ENCODE measurements at regions not wholly inside any gene's neighbourhood (a gene's known extent, or its start where the extent isn't known, plus 50 kb on each side); places are given as distances from the start of the nearest gene placed in this dataset.

- ATAC-seq (no peak), DNase-seq (ENCODE audit: low read depth, low spot score) (no peak)
- ChIA-PET CTCF (no interaction called here), POLR2A (no interaction called here)
- 0 out of 2 replicates have a peak, but pooled peaks cover 4% of the 10 kb centered on the region for H3K9me3 ChIP-seq (ENCODE audit: control insufficient read depth, insufficient read depth, low read depth, low read length)
- in situ Hi-C loops (cut with HindIII; ENCODE audit: low pct_unique_long_range_greater_than_20kb, low sequenced_read_pairs) (no loop called here), intact Hi-C loops (cut with micrococcal nuclease; ENCODE audit: unreplicated experiment) (no loop called here)
- no peaks in the 10 kb centered on the region for H3K4me1 ChIP-seq (ENCODE audit: control insufficient read depth, insufficient read depth, low read length)
- no peak overlapping the region for H3K27ac ChIP-seq (ENCODE audit: low read length)
- no peaks in the 10 kb centered on the region for H3K36me3 ChIP-seq (ENCODE audit: control insufficient read depth, insufficient read depth, low read length)
- H3K4me3 ChIP-seq (ENCODE audit: low read depth in 2 of 2, low read length in 2 of 2) = no peak overlapping the region
- no TSS peak for BruUV-seq (replicated peaks)
- no peak for TF ChIP-seq SIN3A (IDR thresholded peaks at IDR 0.05; ENCODE audit: borderline replicate concordance, insufficient read depth, low read depth, low read length)
- no peak for TF ChIP-seq REST (IDR thresholded peaks at IDR 0.05; ENCODE audit: insufficient read depth in 1 of 2, low read depth in 2 of 2, low read length in 1 of 2)
- TF ChIP-seq, protein P1, sequence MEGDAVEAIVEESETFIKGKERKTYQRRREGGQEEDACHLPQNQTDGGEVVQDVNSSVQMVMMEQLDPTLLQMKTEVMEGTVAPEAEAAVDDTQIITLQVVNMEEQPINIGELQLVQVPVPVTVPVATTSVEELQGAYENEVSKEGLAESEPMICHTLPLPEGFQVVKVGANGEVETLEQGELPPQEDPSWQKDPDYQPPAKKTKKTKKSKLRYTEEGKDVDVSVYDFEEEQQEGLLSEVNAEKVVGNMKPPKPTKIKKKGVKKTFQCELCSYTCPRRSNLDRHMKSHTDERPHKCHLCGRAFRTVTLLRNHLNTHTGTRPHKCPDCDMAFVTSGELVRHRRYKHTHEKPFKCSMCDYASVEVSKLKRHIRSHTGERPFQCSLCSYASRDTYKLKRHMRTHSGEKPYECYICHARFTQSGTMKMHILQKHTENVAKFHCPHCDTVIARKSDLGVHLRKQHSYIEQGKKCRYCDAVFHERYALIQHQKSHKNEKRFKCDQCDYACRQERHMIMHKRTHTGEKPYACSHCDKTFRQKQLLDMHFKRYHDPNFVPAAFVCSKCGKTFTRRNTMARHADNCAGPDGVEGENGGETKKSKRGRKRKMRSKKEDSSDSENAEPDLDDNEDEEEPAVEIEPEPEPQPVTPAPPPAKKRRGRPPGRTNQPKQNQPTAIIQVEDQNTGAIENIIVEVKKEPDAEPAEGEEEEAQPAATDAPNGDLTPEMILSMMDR (IDR thresholded peaks at IDR 0.05) = no peak
- TF ChIP-seq TCF7L2 (IDR thresholded peaks at IDR 0.05; ENCODE audit: low read depth, low read length) = no peak
- TF ChIP-seq POLR2AphosphoS5 (IDR thresholded peaks at IDR 0.05; ENCODE audit: low read depth, low read length) = no peak
- H3K27me3 ChIP-seq (ENCODE audit: control insufficient read depth, insufficient read depth, low read length) = no peaks in the 10 kb centered on the region
Measured at GRCh38 chr1:164188497-164188896, 370.5 kb upstream of the PBX1 start.

GRCh38 chr1:164191191-164191590 lies 367.8 kb upstream of the PBX1 start:
- no peaks in the 10 kb centered on the region for H3K4me1 ChIP-seq (ENCODE audit: control insufficient read depth, insufficient read depth, low read length)
- ATAC-seq = no peak
- intact Hi-C loops (cut with micrococcal nuclease; ENCODE audit: unreplicated experiment) = no loop called here
- H3K27ac ChIP-seq (ENCODE audit: low read length) = no peak overlapping the region
- H3K27me3 ChIP-seq (ENCODE audit: control insufficient read depth, insufficient read depth, low read length) = no peaks in the 10 kb centered on the region
- in situ Hi-C loops (cut with HindIII; ENCODE audit: low pct_unique_long_range_greater_than_20kb, low sequenced_read_pairs) = no loop called here
- H3K36me3 ChIP-seq (ENCODE audit: control insufficient read depth, insufficient read depth, low read length) = no peaks in the 10 kb centered on the region
- ChIA-PET POLR2A (no interaction called here), CTCF (no interaction called here)
- H3K4me3 ChIP-seq (ENCODE audit: low read depth in 2 of 2, low read length in 2 of 2) = no peak overlapping the region
- no TSS peak for BruUV-seq (replicated peaks)
- TF ChIP-seq, protein P1 (IDR thresholded peaks at IDR 0.05) = no peak
- TF ChIP-seq POLR2AphosphoS5 (IDR thresholded peaks at IDR 0.05; ENCODE audit: low read depth, low read length) (no peak), SIN3A (IDR thresholded peaks at IDR 0.05; ENCODE audit: borderline replicate concordance, insufficient read depth, low read depth, low read length) (no peak), TCF7L2 (IDR thresholded peaks at IDR 0.05; ENCODE audit: low read depth, low read length) (no peak), REST (IDR thresholded peaks at IDR 0.05; ENCODE audit: insufficient read depth in 1 of 2, low read depth in 2 of 2, low read length in 1 of 2) (no peak)
- no peak for DNase-seq (ENCODE audit: low read depth, low spot score)
- H3K9me3 ChIP-seq (ENCODE audit: control insufficient read depth, insufficient read depth, low read depth, low read length) = 0 out of 2 replicates have a peak, but pooled peaks cover 4% of the 10 kb centered on the region
